A673 (cell line): ENCODE measurements at regions not wholly inside any gene's neighbourhood (a gene's known extent, or its start where the extent isn't known, plus 50 kb on each side); places are given as distances from the start of the nearest gene placed in this dataset.

Experiments used
- CTCF ChIP-seq: fragments of 300-800, 200-600 bp; sonication (generic); conservative IDR thresholded peaks from 2 replicates; pipeline ENCODE4 v1.5.1; 2017; ENCODE audit warnings: low read depth, mild to moderate bottlenecking, antibody characterized with exemption, low read length, moderate library complexity, mixed read lengths
- EZH2 ChIP-seq: fragments of 200-600 bp; sonication (generic); IDR thresholded peaks from 2 replicates; pipeline ENCODE4 v1.6.1; 2017; ENCODE audit warnings: borderline replicate concordance, low read depth, mild to moderate bottlenecking, mixed read lengths, antibody characterized with exemption, low read length; ENCODE audit not compliant: poor library complexity, severe bottlenecking

GRCh38 chr1:5232537-5232936 lies 578.1 kb downstream of the AJAP1 start:
- TF ChIP-seq CTCF (no peak), EZH2 (no peak)
